ENCODE measurements at regions not wholly inside any gene's neighbourhood (a gene's known extent, or its start where the extent isn't known, plus 50 kb on each side); places are given as distances from the start of the nearest gene placed in this dataset.

DNA sequence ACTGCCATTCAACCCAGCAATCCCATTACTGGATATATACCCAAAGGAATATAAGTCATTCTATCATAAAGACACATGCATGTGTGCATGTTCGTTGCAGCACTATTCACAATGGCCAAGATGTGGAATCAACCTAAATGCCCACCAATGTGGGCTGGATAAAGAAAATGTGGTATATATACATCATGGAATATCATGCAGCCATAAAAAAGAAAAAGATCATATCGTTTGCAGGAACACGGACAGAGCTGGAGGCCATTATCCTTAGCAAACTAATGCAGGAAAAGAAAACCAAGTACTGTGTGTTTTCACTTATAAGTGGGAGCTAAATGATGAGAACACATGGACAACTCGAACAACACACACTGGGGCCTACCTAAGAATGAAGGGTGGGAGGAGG lies 123.7 kb downstream of the CDC7 start:
- TF ChIP-seq EZH2 (IDR thresholded peaks at IDR 0.05; ENCODE audit: borderline replicate concordance, low read depth, low read length, poor library complexity, severe bottlenecking) = no peak
- TF ChIP-seq, protein P1, sequence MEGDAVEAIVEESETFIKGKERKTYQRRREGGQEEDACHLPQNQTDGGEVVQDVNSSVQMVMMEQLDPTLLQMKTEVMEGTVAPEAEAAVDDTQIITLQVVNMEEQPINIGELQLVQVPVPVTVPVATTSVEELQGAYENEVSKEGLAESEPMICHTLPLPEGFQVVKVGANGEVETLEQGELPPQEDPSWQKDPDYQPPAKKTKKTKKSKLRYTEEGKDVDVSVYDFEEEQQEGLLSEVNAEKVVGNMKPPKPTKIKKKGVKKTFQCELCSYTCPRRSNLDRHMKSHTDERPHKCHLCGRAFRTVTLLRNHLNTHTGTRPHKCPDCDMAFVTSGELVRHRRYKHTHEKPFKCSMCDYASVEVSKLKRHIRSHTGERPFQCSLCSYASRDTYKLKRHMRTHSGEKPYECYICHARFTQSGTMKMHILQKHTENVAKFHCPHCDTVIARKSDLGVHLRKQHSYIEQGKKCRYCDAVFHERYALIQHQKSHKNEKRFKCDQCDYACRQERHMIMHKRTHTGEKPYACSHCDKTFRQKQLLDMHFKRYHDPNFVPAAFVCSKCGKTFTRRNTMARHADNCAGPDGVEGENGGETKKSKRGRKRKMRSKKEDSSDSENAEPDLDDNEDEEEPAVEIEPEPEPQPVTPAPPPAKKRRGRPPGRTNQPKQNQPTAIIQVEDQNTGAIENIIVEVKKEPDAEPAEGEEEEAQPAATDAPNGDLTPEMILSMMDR (conservative IDR thresholded peaks at IDR 0.05; ENCODE audit: low read depth, low read length) = no peak

All from A673 (cell line).